AG08396 (cell line): ENCODE measurements at regions not wholly inside any gene's neighbourhood (a gene's known extent, or its start where the extent isn't known, plus 50 kb on each side); places are given as distances from the start of the nearest gene placed in this dataset.

ENCODE experiments used
- DNase-seq: peaks from one replicate; pipeline ENCODE4 v3.0.0; 2012; ENCODE audit warnings: low spot score, mixed read lengths

GRCh38 chr6:168883410-168884049 lies 370.1 kb downstream of the THBS2 start:
- no peak for DNase-seq

- no peak for DNase-seq
Measured at GRCh38 chr6:168880271-168880670, 373.4 kb downstream of the THBS2 start.

DNA sequence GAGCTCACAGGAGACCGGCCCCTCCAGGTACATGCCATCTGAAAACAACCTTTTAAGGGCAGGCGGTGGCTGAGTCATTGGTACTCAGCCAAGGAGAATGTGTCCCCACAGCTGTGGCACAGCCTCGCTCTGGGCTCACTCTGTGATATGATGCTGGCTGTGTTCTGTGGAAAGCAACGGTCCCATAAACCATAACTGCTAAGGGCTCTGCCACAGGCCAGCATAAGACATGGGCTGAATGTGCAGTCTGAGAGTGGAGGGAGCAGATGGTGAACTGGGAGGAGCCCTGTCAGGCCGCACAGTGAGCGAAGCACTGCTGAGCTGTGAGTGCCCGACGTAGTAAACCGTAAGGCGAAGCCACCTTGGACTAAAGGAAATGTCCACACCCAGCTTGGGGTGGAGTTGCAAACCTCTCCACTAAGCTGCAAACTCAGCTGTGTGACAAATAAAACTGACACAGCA lies 375.8 kb downstream of the THBS2 start:
- DNase-seq = no peak

DNA sequence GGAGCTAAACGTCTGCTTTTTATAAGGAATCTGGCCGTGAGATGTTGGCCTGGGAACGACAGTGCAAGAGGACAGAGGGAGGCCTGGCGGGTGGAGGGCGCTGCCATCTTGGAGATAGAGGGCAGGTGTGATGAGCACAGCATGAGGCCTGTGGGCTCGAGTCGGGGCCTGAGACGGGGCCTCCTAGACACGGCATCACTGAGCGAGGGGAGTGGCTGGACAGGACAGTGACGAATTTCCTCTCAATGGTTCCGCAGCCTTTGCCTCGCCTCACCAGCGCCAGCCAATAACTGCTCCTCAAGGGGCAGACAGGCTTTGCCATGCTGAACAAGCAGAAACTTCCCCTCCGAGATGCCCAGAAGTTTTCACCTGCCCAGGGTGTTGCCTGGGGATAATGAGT lies 376.7 kb downstream of the THBS2 start:
- no peak for DNase-seq

DNA sequence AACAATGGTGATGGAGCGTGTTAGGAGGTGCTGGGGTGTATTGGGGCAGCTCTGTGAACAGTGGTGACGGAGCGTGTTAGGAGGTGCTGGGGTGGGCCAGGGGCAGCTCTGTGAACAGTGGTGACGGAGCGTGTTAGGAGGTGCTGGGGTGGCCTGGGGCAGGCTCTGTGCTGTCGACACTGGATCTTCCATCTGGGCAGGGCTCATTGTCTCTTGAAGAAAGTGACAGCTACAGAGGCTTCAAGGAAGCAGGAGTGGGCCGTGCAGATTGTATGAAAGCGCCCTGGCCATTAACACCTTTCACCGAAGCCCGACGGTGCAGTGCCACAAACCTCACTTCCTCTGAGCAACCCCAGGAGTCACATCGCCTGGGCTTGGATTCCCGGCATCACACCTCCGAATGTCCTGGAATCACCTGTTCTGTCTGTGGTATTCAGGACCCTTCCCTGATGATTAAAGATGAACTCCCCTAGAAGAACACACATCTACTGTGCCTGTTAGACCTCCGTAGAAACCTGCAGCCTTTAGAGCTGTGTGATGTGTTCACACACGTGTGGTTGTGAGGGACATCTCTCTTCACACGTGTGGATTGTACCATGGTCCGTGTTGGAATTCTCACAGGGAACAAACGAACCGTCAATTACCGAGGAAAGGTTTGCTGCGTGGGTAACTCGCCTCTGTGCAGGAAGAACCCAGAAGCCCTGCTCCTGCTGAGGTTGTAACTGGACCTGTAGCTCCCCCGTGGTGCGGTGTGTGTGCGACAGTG lies 377.7 kb downstream of the THBS2 start:
- DNase-seq = no peak

GRCh38 chr6:168874637-168875036 lies 379.0 kb downstream of the THBS2 start:
- DNase-seq = no peak

- DNase-seq = no peak
Measured at GRCh38 chr6:168873278-168874190, 380.1 kb downstream of the THBS2 start.

DNA sequence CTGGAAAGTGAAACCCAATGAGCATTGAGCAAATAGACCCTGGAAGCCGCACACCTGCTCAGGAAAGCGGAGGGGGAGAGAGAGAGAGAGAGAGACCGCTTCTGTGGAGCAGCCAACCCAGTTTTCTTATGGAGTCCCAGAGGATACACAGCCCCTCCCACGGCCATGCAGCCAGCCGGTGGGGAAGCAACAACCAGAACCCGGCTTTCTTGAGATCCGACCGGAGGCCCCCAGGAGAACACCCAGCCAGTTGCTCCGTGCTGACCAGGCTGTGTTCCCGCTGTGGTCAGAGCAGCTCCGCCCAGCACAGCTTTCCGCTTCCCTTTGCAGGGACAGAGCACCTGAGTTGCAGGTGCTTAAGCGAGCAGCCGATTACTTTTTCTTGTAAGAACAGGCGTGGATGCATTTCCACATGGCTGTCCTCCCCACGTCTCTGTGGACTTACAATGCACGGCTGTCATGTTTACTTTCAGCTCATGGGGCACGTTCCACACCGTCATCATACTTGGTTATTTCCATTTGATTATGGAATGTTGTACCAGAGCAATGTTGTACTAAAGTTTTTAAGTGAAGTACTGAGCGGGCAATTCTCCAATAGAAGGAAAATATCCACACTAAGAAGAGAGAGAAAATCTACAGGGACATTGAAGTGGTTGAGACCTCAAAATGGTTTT lies 381.9 kb downstream of the THBS2 start:
- DNase-seq = no peak

DNA sequence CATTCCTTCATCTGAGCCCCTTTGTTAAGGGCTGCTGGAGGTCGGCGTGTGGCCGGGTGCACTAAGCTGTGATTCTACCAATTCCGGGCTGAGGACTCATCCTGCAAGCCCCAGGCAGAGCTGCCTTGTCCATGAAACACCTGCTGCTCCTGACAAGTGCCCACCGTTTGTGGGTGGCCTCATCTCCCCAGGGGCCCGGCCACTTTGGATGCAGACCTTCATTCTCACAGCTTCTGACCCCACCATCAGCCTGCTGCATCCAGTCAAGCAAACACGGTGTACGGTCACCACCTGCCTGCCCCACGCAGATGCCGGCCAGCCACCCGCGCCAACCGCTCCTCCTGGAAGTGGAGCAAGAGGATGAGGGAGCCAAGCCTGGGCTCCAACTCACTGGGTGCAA lies 382.7 kb downstream of the THBS2 start:
- DNase-seq = no peak

DNA sequence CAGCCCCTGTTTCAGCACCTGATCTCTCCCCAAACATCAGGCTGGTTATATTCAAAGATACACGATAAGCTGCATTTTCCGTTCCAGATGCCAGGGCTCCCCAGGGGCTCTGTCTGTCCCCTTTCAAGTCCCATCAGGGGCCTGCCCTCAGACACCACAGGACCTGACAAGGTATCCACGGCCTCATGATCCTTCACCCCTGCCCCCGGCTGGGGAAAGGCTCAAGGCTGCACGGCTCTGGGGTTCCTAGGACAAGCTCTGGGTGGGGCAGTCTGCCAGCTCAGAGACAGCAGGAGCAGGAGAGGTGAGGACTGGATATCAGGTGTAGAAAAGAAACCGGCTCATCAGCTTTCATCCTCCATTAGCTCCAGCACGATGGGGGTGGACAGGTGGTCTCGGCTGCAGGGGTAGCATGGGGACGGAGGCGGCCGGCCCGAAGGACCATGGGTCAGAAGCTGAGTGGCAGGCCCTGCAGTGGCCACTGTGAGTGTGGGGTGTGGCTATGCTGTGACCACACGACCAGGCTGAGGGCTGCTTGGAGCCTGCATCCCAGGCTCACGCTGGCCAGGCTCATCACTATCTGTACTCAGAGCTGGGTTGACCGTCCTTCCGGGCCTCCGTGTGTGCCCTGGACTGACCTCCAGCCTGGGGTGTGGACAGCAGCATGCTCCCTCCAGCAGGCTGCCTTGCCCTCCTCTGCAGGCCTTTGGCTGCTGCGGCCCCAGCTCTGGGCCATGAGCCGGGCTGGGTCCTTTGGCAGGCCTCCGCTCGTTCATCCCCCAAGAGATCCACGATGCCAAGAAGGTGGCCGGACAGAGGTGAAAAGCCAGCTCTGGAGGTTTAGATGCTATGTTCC lies 386.2 kb downstream of the THBS2 start:
- no peak for DNase-seq

DNA sequence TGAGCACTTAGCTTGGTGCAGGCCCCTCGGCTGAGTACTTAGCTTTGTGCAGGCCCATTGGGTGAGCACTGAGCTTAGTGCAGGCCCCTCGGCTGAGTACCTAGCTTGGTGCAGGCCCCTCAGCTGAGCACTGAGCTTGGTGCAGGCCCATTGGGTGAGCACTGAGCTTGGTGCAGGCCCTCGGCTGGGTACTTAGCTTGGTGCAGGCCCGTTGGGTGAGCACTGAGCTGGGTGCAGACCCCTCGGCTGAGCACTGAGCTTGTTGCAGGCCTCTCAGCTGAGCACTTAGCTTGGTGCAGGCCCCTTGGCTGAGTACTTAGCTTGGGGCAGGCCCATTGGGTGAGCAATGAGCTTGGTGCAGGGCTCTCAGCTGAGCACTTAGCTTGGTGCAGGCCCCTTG lies 387.1 kb downstream of the THBS2 start:
- no peak for DNase-seq

DNA sequence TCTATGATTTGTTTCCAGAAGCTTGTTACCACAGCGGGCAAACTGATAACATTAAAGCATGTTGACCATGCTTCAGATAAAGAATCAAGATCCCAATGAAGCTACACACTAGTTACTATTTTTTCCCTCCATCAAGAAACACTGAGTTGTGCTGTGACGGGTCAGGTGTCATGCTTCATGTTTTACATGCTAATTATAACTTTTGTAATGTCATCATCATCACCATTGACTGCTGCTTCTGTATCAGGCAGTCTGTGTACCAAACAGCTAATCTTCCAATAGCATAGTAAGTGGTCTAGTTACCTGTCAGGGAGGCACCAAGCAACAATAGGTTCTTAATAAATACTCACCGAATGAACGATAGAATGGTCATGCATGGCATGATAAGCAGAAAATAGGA lies 388.1 kb downstream of the THBS2 start:
- DNase-seq = no peak

- no peak for DNase-seq
Measured at GRCh38 chr6:168864541-168865460, 388.8 kb downstream of the THBS2 start.

GRCh38 chr6:168863467-168863866 lies 390.2 kb downstream of the THBS2 start:
- no peak for DNase-seq

DNA sequence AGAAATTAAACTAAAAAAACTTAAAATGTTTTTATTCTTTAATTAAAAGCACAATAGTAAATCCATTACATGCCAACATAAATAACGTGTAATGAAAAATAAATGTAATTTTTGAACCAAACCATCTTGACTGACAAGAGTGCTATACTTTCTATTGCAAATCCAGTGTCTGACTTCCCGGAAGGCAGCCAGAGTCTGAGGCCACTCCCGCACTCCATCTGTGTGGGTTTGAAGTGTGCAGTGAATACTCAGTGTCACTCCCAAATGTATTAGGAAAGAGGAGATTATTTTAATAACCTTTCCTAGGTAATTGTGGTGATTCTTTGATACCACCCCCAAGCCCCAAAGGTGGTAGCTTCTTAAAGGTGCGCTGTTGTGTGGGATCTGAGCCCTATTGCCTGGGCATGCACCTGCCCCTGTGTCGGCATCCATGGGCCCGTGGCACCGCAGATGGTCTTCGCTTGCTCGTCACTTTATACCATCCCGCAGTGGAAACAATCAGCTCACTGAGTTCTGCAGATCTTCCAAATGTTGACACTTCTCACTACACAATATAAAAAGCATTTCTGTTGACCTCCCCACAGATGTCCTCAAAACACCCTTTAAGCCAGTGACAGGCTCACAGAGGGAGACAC lies 391.2 kb downstream of the THBS2 start:
- DNase-seq = no peak

- DNase-seq = no peak
Measured at GRCh38 chr6:168860987-168861386, 392.7 kb downstream of the THBS2 start.

DNA sequence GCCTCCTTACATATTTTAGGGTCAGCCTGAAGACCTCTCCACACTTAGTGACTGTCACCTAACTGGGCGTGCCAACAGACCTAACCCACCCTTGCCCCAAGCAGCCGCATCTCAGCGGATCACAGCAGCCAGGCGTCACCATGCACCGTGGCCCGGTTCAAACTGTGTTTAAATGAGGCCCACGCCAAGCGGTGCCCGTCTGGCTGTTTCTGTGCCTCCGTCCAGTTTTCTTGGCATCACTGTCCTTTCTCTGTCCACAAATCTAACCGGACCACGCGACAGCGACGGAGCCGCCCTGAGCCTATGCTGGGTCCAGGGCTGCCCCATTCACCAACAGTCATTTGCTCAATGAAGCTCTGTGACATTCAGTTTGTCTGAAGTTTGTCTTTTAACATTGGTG lies 393.3 kb downstream of the THBS2 start:
- DNase-seq = no peak

DNA sequence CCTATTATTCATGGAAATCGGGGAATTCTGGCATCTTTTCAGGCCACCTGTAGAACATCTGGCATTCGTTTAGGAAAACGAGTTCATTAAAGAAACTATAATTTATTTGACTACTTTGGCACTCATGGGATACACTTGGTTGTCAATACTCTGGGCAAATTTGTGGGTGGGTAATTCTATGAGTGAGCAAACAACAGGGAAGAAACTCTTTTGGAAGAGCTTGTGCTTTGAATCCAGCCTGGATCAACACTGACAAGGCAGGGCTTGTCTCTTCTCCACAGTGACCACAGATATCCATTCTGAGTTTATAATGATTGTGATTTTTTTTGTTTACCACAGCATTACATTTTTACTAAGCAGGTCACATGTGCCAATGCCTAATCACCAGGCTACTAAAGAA lies 394.7 kb downstream of the THBS2 start:
- DNase-seq = no peak

- no peak for DNase-seq
Measured at GRCh38 chr6:168856914-168857313, 396.7 kb downstream of the THBS2 start.
